HS-27A (cell line): ENCODE measurements at regions not wholly inside any gene's neighbourhood (a gene's known extent, or its start where the extent isn't known, plus 50 kb on each side); places are given as distances from the start of the nearest gene placed in this dataset.

Experiments used
- DNase-seq: peaks from one replicate; pipeline ENCODE4 v3.0.0-alpha.2; 2012; ENCODE audit warnings: low read depth, missing footprints

DNA sequence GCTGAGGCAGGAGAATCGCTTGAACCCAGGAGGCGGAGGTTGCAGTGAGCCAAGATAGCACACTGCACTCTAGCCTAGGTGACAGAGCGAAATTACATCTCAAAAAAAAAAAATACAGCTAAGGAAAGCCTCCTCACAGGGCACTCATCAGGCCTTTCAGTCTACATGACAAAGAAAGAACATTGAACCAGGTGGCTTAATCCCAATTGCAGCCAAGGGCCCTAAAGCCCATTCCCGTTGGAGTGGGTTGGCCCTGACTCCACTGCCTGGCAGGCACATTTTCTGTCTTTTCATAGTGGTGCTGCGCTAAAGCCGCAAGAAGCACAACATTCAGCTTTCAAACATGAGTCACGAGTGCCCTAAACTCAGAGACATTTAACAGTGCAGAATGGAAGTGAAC is 372.5 kb downstream of the RNF144A start:
- DNase-seq: no peak

DNA sequence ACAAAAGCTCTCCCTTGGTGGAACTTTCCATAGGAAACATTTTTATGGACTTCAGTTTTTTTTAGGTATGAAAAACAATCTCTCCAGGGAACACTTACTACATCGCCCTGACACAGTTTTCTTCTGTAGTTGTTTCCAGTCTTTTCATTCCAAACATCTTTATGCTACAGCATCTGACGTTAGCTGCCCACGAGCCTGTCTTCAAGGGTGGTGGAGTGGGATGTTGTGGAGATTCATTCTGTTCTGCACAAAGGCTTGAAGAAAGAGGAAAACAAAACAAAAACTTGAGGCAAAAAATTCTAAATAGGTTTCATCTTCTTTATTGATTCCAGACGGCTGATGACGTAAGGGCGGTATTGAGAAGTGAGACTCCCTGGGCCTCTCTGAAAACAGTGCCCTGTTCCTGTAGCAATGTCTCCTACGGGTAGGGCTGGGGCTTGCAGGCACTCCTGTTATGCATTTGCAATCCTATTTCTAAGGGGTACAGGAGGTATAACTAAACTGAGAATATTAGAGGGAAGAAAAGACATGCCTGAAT is 375.0 kb downstream of the RNF144A start:
- no peak for DNase-seq

DNA sequence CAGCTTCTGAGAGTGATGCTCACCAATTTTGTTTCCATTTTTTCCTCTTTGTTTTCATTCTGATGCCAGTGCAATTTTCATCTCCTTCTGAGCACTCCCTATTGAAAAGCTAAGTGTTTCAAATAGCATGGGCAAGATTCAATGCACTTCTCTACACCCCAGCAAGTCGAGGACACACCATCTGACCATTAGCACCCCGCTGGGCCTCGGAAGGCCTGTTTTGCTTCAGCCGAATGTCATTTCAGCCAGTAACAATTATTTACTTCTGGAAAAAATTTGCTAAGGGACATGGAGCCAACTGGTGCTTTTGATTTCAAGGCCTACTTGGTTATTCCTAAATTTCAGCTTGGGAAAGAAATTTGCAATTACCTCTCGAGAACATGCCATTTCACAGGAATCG is 392.4 kb downstream of the RNF144A start:
- DNase-seq: no peak

DNA sequence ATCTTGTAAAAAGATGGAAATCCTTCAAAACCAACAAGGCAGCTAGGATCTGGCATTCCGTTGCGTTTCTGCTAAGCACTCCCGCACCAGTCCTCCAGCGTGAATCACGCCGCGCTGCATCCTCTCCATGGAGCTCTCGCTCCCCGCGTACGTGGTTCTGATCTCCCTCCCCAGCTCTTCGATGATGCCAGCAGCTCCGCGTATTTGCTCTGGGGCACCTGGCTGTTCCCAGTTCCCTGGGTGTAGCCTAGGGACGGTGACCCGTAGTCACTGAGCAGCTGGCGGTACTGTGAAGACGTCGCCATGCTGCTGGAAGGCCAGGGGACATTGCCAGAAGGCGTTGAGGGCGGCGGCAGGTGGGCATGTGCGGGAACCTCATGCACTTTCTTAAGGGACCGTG is 407.5 kb downstream of the RNF144A start:
- no peak for DNase-seq

DNA sequence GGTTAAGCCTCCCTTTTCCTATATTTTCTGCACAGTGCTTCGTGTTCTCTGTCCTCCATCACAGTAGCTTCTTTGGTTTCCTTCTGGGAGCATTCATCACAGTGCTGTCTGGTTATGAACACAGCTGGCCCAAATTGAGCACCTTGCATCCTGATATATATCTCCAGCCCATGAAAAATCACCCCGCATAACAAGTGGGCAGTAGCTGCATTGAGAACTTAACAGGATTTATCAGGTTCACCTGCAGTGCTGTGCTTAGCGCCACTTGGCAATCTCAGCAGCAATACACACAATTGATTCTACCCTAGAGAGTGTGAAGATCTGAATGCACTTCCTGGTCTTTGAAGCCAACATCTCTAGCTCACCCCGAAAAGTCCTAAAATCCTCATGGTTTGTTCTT is 408.0 kb downstream of the RNF144A start:
- no peak for DNase-seq

DNA sequence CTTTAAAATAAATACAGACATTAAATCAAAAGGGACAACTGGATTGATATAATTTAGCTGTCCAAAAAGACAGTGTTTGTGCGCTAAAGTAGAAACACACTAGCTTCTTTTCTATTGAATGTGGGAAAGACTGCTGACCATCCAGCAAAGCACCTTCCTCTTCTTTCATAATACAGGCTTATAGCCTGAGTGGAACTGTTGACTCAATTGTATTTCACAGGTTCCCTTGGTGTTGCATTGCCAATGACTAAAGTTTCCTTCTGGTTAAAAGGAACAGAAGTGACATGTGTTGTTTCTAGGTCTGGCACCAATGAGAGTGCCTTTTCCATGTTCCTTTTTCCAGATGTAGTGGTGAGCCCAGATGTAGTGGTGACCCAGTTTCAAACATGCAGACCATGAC is 412.3 kb downstream of the RNF144A start:
- DNase-seq: no peak

DNA sequence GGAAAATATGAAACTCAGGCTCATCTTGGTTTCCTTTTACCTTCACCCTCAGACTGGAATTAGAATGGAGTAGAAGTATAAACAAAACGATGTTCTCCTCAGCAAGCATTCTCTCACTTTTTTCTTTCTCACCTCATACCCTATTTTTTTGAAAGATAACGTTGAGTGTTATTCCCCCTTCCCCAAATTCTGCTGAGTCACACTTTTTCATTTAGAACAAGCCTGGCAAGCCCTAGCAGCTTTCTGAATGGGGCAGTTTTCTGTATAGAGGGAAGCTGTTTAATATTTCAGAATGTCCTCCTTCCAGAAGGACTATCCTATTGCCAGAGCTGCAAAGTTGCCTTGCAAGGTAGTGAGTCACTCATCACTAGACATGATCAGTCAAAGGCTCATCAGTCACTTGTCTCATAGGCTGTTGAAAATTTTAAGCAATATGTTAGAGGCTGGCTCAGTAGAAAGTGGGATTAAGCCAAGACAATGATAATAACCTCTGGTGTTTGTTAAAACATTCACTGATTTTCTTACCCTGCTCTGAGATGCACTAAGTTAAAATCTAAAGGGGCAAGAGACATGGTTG is 416.1 kb downstream of the RNF144A start:
- DNase-seq: no peak

DNA sequence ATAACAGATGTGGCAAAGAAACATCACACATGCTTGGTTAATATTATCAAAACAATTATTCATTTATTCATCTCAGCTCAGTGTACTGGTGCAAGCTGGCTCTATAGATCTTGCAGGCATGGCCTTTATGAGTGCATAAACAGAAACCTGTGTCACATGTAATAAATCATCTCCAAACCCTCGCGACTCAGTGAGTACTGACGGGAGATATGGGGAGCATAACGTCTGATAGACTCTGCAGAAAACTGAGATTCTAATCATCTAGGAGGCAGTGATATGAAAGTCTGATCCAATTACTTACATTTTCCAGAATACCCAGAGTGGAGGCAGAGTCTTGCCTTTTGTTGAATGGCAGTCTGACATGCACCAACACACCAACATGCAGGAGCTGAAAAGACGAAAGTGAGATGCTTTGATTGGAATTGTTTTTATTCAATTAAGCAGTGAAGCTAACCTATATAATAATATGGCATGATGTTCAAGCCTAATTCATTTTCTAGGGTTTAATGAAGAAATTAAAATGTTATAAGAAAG is 416.8 kb downstream of the RNF144A start:
- no peak for DNase-seq

DNA sequence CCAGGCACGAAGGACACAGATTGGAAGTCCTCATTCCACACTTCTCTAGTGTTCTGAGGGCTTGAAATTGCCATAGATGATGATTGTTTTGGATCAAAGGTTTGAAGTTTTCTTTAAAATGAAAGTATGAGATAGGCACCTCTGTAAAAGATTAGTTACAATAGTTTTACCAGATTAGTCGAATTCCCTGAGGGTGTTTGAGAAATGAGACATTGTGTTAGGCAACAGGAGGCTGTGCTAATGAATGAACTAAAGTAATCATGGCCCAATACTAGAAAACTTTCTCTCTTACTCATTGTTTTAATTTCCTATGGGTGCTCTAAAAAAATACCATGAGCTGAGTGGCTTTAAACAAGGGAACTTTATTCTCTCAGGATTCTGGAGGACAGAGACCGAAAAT is 421.7 kb downstream of the RNF144A start:
- no peak for DNase-seq

DNA sequence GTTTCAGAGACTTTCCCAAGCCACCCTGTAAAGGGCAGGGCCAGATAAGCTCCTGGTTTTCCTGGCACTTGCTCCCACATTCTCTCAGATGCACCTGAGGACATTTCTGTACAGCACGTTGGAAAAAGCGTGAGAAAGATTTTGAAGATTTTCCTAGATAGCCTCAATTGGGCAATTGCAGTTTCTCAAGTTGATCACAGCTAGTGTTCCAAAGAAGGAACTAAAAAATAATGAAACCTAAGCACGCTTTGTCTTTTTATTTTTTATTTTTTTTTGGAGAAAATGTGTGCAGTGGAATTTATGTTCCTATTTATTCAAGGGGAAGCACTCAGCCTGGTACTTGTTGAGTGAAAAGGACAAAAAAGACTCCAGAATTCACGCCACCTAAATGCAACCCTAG is 429.1 kb downstream of the RNF144A start:
- no peak for DNase-seq

DNA sequence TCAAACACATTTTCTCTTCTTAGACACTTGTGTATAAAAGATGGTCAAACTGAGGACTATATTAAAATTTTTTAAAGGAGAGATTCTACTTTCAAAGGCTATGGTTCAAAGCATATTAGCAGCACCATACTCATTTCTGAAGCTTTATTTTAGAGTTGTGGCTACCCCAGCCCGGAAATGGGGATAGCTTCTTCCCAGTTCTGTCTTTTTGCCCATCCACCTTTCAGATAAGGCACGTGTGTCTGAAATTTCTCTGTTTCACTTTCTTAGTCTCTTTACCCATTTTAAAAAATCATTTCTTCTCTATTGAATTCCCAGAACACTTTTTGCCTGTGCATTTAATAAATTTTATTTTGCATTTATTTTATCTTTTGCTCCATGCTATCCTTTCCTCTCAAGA is 431.5 kb downstream of the RNF144A start:
- DNase-seq: no peak

DNA sequence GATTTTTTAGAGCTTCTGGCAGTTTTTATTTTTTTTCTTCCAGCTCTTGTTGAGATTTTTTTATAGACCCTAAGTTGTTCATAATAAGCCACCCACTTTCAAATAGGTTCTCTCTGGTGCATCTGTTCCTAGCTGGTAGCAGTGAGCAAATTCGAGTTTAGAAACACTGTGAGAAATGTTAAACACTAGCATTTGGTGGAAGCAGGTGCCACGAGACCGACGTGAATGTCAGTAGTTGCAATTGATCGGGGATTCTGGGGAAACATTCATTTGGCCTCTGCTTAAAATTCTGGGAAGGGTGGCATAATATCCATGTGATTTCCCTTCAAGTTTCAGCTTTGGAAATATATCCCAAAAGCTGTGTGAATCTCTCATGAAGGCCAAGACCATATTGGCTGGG is 435.0 kb downstream of the RNF144A start:
- no peak for DNase-seq

DNA sequence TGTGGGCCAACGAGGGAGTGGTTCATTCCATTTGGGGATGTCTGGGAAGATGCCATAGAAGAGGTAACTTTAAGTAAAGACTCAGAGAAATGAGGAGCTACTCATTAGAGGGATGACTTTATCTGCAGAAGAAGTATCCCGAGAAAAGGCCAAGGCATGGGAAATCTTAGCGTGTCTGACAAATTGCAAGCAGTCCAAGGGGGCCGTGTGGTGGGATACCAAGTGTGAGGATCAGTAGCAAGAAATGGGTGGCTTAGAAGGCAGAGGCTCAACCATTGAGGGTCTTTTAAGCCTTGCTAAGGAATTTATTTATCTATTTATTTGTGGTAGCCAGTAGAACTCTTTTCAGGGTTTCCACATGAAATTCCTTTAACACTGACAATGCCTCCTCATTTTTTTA is 436.4 kb downstream of the RNF144A start:
- DNase-seq: no peak

DNA sequence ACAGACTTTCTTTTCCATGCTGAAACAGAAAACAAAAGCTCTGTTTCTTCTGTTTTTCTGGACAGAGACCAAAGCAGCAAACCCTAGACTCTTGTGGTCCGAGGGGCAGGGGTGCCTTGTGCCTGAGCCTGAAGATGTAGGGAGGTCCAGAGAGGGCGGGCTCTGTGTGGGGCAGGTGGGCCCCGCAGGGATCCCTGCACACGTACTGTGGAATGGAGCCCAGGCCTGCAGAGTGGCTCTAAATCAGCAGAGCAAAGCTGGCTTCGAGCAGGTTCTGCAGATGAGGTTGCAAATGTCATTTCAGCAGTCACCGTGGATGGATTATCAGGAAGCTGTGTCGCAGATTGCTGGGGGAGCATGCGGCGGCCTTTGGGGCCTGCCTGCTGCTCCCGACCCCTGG is 438.6 kb downstream of the RNF144A start:
- no peak for DNase-seq

DNA sequence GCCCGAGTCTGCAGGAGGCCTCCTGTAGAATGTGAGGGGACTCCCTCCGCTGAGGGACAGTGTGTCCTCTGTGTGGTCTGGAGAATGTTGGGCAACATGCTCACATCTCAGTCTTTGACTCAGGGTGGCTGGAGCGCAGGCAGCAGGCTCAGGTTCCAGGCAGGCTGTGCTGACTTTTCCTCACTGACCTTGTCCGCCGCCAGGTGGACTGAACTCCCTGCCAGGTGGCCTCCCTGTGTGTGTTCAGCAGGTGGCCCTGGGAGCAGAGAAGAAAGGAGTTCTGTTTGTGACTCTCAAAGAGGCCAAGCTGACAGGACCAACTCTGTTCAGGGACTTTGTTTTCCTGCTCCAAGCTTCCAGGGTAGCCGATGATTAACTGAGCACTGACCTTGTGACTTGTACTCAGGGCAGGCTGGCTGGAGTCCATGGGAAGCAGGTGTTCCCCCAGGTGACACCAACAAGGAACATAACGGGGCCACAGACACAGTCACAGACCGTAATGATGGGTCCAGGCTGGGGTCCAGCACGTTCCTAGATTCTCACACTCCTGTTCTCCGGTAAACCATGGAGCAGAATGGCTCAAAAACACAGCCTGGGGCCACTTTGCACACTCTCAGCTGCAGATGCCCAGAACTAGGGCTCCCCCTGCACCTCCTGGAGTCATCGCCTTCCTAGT is 439.8 kb downstream of the RNF144A start:
- DNase-seq: no peak

DNA sequence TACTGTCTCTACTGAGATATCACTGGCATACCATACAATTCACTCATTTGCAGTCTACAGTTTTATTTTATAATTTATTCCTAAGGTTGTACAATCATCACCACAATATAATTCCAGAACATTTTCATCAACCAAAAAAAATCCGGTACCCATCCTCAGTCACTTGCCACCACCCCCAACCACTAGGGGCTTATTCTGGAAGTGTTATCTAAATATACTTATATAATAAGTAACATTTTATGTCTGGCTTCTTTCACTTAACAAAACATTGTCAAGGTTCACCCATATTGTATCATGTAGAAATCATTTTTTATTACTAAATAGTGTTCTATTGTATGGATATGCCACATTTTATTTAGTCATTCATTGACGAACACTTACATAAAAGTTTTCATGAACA is 440.8 kb downstream of the RNF144A start:
- DNase-seq: no peak

DNA sequence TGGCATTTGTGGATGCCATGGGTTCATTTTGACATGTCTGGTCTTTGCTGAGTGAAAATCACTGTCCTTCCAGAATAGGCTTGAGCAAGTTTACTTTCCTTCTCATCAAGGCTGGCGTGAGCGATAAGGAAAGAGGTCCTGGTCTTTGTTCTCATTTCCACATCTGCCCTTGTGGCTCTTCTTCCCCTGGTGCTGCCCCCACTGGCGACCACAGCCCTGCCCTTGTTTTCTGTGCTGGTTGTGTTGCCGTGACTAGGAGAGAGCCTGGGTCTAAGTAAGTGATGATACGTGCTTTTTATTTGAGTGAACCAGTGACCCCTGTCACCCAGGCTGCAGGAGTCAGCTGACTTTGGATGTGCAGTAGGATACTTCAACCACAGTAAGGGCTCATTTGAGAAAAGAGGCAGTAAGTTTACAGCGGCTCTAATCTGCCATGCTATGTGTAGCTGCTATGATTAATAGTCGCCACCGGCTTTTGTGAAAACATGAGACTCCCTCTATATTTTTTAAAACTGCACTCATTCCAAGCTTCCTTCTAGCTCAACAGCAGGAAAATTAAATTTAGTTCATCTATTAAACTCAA is 441.7 kb downstream of the RNF144A start:
- no peak for DNase-seq

DNA sequence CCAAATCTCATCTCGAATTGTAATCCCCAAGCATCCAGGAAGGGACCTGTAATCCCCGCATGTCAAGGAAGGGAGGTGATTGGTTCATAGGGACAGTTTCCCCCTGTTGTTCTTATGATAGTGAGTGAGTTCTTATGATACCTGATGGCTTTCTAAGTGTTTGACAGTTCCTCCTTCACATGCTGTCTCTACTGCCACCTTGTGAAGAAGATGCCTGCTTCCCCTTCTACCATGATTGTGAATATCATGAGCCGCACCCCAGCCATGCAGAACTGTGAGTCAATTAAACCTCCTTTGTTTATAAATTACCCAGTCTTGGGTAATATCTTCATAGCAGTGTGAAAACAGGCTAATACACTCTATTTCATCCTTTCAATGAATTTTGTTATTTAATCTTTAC is 446.7 kb downstream of the RNF144A start:
- no peak for DNase-seq

DNA sequence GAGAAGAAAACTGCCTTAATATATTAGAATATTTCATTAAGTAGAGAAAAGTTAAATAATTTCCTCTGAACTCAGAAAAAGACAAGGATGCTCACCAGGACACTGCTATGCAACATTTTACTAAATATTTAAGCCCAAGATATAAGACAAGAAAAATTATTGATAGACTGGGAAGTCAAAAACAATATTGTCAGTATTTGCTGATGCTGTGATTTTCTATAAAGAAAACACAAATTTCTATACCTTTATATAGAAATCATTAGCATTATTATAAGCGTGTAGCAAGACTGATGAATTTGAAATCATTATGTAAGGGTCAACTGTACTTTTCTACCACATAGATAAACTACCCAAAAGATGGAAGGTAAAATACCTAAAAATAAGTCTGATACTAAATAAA is 451.0 kb downstream of the RNF144A start:
- no peak for DNase-seq

DNA sequence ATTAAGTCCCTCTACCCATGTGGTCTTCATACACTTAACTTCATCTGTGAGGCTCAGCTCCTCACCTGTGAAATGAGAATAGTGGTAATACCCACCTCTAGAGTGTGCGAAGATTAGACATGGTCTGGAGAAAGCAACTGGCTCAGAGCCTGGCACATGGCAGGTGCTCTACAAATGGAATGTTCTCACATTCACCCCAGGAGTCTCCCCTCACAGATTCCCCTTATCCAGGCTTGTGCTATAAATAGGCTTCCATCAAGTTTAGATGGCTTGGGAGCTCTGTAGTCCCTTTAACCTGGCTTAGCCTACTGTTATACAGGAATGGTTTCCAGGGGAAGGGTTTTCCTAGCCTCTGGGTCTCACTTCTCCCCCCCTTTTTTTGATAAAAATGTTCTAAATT is 455.9 kb downstream of the RNF144A start:
- no peak for DNase-seq

DNA sequence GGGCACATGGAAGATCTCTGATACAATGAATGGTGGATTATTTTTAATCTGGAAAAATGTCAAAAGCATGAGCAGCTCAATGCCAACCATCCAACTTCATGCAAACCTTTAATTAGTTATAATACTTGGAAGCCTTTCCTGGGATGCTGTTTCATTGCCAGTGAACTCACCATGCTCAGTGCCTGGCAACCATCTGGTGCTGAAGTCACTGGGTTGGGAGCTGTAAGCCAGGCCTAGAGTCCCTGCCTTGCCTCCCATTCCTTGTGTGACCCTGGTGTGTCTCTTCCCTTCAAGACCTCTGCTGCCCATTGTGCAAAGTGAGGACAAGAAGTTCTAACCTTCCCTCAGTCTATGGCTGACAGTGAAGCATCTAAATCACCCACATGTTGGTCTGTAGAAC is 458.7 kb downstream of the RNF144A start:
- no peak for DNase-seq

DNA sequence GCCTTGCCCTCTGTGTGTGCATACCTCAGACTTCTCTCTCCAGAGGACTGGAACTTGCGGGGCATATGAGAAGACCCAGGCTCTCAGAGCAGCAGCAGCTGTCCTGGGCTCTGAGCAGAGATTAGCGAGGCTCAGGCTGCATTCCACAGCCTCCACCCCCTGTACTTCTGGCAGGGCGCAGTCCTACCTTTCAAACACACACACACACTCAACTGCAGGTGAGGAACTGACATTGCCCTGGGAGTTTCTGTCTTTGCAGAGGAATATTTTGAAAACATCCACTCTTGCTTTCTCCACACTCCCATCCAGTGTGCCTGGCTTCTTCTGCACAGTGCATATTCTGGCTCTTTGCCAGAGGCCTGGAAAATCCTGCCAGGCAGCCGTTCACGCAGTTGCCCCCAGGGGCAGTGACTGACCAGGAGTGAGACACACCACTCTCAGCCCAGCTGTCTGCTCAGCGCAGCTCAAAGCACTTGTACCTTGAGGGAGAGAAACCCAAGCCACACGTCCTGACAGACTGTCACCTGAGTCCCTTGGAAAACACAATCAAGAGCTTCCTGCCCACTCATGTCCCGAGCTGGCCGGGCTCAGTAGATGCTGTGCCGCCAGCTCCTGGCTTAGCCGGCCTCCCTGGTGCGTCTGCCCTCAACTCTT is 460.8 kb downstream of the RNF144A start:
- DNase-seq: no peak

DNA sequence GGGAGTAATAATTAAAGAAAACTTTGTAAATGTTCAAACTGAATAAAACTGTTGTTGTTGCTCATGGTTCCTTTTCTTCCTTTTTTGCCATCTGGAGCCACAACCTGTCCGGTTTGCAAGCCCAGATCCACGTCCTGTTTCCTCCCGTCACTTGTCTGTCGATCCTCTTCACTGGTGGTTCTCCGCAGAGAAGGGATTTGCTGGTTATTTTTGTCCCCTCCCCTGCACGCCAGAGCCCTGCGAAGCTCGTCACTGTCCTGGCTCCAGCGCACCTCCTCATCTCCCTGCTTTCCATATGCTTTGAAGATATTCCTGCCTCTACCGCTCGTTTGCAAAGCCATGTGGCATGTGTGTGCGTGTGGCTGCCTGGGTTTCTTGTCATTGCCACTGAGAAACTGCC is 461.4 kb downstream of the RNF144A start:
- no peak for DNase-seq
